ENCODE measurements at regions not wholly inside any gene's neighbourhood (a gene's known extent, or its start where the extent isn't known, plus 50 kb on each side); places are given as distances from the start of the nearest gene placed in this dataset.
A peak's percentile ranks its signal among the peaks of the same experiment; 100 is the strongest.
"Not testable (repeated sequence)": the region's sequence is repeated elsewhere in the genome, so short reads cannot be mapped to it uniquely, and the experiment has no call there.

GRCh38 chr20:52075400-52075799 is 116.2 kb downstream of the ZFP64 start:
- no peaks in the 10 kb centered on the region for H3K9me3 Mint-ChIP-seq
- H3K27ac Mint-ChIP-seq: no peak overlapping the region
- peaks cover 4% of the 10 kb centered on the region for H3K36me3 Mint-ChIP-seq (ENCODE audit: insufficient read depth)
- no peaks in the 10 kb centered on the region for H3K4me1 Mint-ChIP-seq (ENCODE audit: low read depth in 2 of 2)
- DNase-seq: no peak
- no peak overlapping the region for H3K4me3 Mint-ChIP-seq
- H3K27me3 Mint-ChIP-seq: no peaks in the 10 kb centered on the region
- no peak for ATAC-seq (replicated peaks)

GRCh38 chr20:52071136-52071535 is 120.4 kb downstream of the ZFP64 start:
- H3K27me3 Mint-ChIP-seq: no peaks in the 10 kb centered on the region
- no peak overlapping the region for H3K27ac Mint-ChIP-seq
- no peaks in the 10 kb centered on the region for H3K9me3 Mint-ChIP-seq
- H3K4me1 Mint-ChIP-seq (ENCODE audit: low read depth in 2 of 2): no peaks in the 10 kb centered on the region
- H3K36me3 Mint-ChIP-seq (ENCODE audit: insufficient read depth): no peaks in the 10 kb centered on the region
- no peak for DNase-seq
- no peak for ATAC-seq (replicated peaks)
- H3K4me3 Mint-ChIP-seq: no peak overlapping the region

- H3K36me3 Mint-ChIP-seq (ENCODE audit: insufficient read depth): no peaks in the 10 kb centered on the region
- peak overlapping the region in 1 of 2 donors; percentile 41 for H3K27ac Mint-ChIP-seq
- no peak for ATAC-seq (replicated peaks)
These were observed 126.6 kb downstream of the ZFP64 start for GRCh38 chr20:52064931-52065330.

GRCh38 chr20:52062452-52063209 is 128.9 kb downstream of the ZFP64 start:
- Mint-ChIP-seq H3K27ac (no peak overlapping the region), H3K36me3 (ENCODE audit: insufficient read depth) (no peaks in the 10 kb centered on the region), H3K4me1 (ENCODE audit: low read depth in 2 of 2) (peaks cover 0 to 4% of the 10 kb centered on the region in 2 donors), H3K27me3 (no peaks in the 10 kb centered on the region), H3K4me3 (no peak overlapping the region), H3K9me3 (peaks cover 0 to 2% of the 10 kb centered on the region in 2 donors)
- no peak for ATAC-seq (replicated peaks)
- DNase-seq: no peak

More at GRCh38 chr20:52064931-52065330, 126.6 kb downstream of the ZFP64 start:
- Mint-ChIP-seq H3K27me3 (no peaks in the 10 kb centered on the region), H3K4me1 (ENCODE audit: low read depth in 2 of 2) (peaks cover 0 to 4% of the 10 kb centered on the region in 2 donors), H3K9me3 (peaks cover 0 to 2% of the 10 kb centered on the region in 2 donors), H3K4me3 (no peak overlapping the region)
- no peak for DNase-seq

- Mint-ChIP-seq H3K27me3 (no peaks in the 10 kb centered on the region), H3K9me3 (peaks cover 2 to 8% of the 10 kb centered on the region in 2 donors), H3K4me3 (no peak overlapping the region), H3K27ac (no peak overlapping the region), H3K4me1 (ENCODE audit: low read depth in 2 of 2) (peaks cover 0 to 4% of the 10 kb centered on the region in 2 donors), H3K36me3 (ENCODE audit: insufficient read depth) (no peaks in the 10 kb centered on the region)
- DNase-seq (no peak), ATAC-seq (replicated peaks) (no peak)
These were observed 130.5 kb downstream of the ZFP64 start for GRCh38 chr20:52060794-52061714.

- not testable (repeated sequence) for H3K36me3 Mint-ChIP-seq (ENCODE audit: insufficient read depth); ATAC-seq (replicated peaks); H3K9me3 Mint-ChIP-seq; DNase-seq; H3K4me3 Mint-ChIP-seq; H3K27ac Mint-ChIP-seq; H3K4me1 Mint-ChIP-seq (ENCODE audit: low read depth in 2 of 2); H3K27me3 Mint-ChIP-seq
These were observed 134.4 kb downstream of the ZFP64 start for GRCh38 chr20:52057133-52057532.

GRCh38 chr20:52056203-52057062 is 135.1 kb downstream of the ZFP64 start:
- Mint-ChIP-seq H3K27me3 (no peaks in the 10 kb centered on the region), H3K27ac (no peak overlapping the region), H3K9me3 (peaks cover 0 to 9% of the 10 kb centered on the region in 2 donors)

GRCh38 chr20:52054123-52054522 is 137.5 kb downstream of the ZFP64 start:
- Mint-ChIP-seq H3K27ac (peak overlapping the region; percentile 36 to 80), H3K36me3 (ENCODE audit: insufficient read depth) (no peaks in the 10 kb centered on the region), H3K4me1 (ENCODE audit: low read depth in 2 of 2) (peaks cover 0 to 9% of the 10 kb centered on the region in 2 donors), H3K9me3 (peaks cover 0 to 9% of the 10 kb centered on the region in 2 donors), H3K4me3 (peak overlapping the region in 1 of 2 donors; percentile 15), H3K27me3 (no peaks in the 10 kb centered on the region)
- peak; percentile 18 to 29 (median 27) for DNase-seq
- ATAC-seq (replicated peaks): peak; percentile 100

More at GRCh38 chr20:52056203-52057062, 135.1 kb downstream of the ZFP64 start:
- Mint-ChIP-seq H3K4me3 (no peak overlapping the region), H3K4me1 (ENCODE audit: low read depth in 2 of 2) (peaks cover 0 to 9% of the 10 kb centered on the region in 2 donors), H3K36me3 (ENCODE audit: insufficient read depth) (no peaks in the 10 kb centered on the region)
- ATAC-seq (replicated peaks) (no peak), DNase-seq (no peak)

GRCh38 chr20:52049001-52049731 is 142.4 kb downstream of the ZFP64 start:
- Mint-ChIP-seq H3K4me1 (ENCODE audit: low read depth in 2 of 2) (peaks cover 9 to 13% of the 10 kb centered on the region in 2 donors), H3K4me3 (peak overlapping the region in 1 of 2 donors; percentile 58), H3K27me3 (no peaks in the 10 kb centered on the region), H3K36me3 (ENCODE audit: insufficient read depth) (no peaks in the 10 kb centered on the region), H3K9me3 (no peaks in the 10 kb centered on the region), H3K27ac (peak overlapping the region in 1 of 2 donors; percentile 23)
- ATAC-seq (replicated peaks) (no peak), DNase-seq (no peak)

GRCh38 chr20:52047811-52048764 is 143.5 kb downstream of the ZFP64 start:
- H3K27ac Mint-ChIP-seq: peak overlapping the region; percentile 23 to 56
- peaks cover 4 to 13% of the 10 kb centered on the region in 2 donors for H3K4me1 Mint-ChIP-seq (ENCODE audit: low read depth in 2 of 2)
- no peaks in the 10 kb centered on the region for H3K9me3 Mint-ChIP-seq
- no peaks in the 10 kb centered on the region for H3K36me3 Mint-ChIP-seq (ENCODE audit: insufficient read depth)
- DNase-seq: peak; percentile 15 to 29 (median 21)
- H3K4me3 Mint-ChIP-seq: peak overlapping the region in 1 of 2 donors; percentile 58
- H3K27me3 Mint-ChIP-seq: no peaks in the 10 kb centered on the region
- ATAC-seq (replicated peaks): peak; percentile 87

GRCh38 chr20:52041966-52042365 is 149.6 kb downstream of the ZFP64 start:
- ATAC-seq (replicated peaks) (no peak), DNase-seq (no peak)
- Mint-ChIP-seq H3K9me3 (no peaks in the 10 kb centered on the region), H3K36me3 (ENCODE audit: insufficient read depth) (no peaks in the 10 kb centered on the region), H3K27me3 (no peaks in the 10 kb centered on the region), H3K4me1 (ENCODE audit: low read depth in 2 of 2) (no peaks in the 10 kb centered on the region), H3K27ac (no peak overlapping the region), H3K4me3 (no peak overlapping the region)

Data from effector memory CD8-positive, alpha-beta T cell (primary cell).